ENCODE measurements at regions not wholly inside any gene's neighbourhood (a gene's known extent, or its start where the extent isn't known, plus 50 kb on each side); places are given as distances from the start of the nearest gene placed in this dataset.
"Not testable (repeated sequence)": the region's sequence is repeated elsewhere in the genome, so short reads cannot be mapped to it uniquely, and the experiment has no call there.

DNA sequence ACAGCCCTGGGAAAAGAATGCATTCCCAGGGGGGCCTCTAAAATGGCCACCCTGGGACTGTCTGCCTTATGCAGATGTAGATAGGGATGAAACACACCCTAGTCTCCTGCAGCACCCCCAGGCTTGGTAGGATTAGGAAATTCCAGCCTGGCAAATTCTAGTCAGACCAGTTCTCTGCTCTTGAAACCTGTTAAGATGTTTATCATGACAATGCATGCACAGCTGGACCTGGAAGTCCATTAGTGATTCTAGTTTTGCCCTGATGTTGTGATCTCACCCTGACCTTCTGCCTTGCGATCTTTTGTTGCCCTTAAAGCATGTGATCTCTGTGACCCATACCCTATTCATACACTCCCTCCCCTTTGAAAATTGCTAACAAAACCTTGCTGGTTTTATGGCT lies 337.7 kb downstream of the GUCY2F start:
- not testable (repeated sequence) for H3K4me1 ChIP-seq (ENCODE audit: insufficient read depth); H3K27me3 ChIP-seq (ENCODE audit: insufficient read depth); ATAC-seq; H3K27me3 Mint-ChIP-seq (ENCODE audit: insufficient read depth, low read depth, poor library complexity); H4K20me1 ChIP-seq (replicated peaks; ENCODE audit: insufficient read depth); H3K4me2 ChIP-seq; H3K9me2 ChIP-seq (ENCODE audit: insufficient read depth); H3K36me3 ChIP-seq (ENCODE audit: insufficient read depth); H3K4me3 Mint-ChIP-seq; H3F3A ChIP-seq (replicated peaks; ENCODE audit: low read depth); H3K4me3 ChIP-seq; H2AFZ ChIP-seq; H3K79me2 ChIP-seq (replicated peaks; ENCODE audit: insufficient read depth)
- Mint-ChIP-seq H3K4me1 (peaks cover 14% of the 10 kb centered on the region), H3K27ac (peak overlapping the region; percentile 93), H3K36me3 (ENCODE audit: low read depth) (peaks cover 64% of the 10 kb centered on the region), H3K9me3 (peaks cover 65% of the 10 kb centered on the region)
- DNase-seq (ENCODE audit: low spot score) = peak; percentile 60
- 0 out of 2 replicates have a peak, but pooled peaks have one; percentile 13 for TF ChIP-seq NANOG (IDR thresholded peaks at IDR 0.05; ENCODE audit: borderline replicate concordance)
- peak overlapping the region; percentile 88; the same call in 1 of the 2 replicates for H3K27ac ChIP-seq (ENCODE audit: low read depth)

DNA sequence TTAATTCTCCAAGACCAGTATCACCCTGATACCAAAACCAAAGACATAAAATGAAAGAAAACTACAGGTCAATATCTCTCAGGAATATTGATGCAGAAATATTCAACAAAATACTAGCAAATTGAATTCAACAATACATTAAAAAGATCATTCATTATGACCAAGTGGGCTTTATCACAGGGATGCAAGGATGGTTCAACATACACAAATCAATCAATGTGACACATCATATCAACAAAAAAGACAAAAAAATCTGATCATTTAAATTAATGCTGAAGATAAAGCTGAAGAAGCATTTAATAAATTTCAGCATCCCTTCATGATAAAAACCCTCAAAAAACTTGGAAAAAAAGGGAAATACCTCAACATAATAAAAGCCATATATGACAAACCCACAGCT lies 341.4 kb downstream of the GUCY2F start:
- H3K4me2 ChIP-seq = no peak overlapping the region
- Mint-ChIP-seq H3K27me3 (ENCODE audit: insufficient read depth, low read depth, poor library complexity) (peaks cover 3% of the 10 kb centered on the region), H3K27ac (no peak overlapping the region), H3K36me3 (ENCODE audit: low read depth) (peaks cover 53% of the 10 kb centered on the region), H3K4me1 (peaks cover 8% of the 10 kb centered on the region), H3K4me3 (no peak overlapping the region), H3K9me3 (peaks cover 60% of the 10 kb centered on the region)
- H3K36me3 ChIP-seq (ENCODE audit: insufficient read depth) = peaks cover 3% of the 10 kb centered on the region; the same call in 1 of the 2 replicates
- no peak overlapping the region for H2AFZ ChIP-seq
- H3F3A ChIP-seq (replicated peaks; ENCODE audit: low read depth) = no peaks in the 10 kb centered on the region
- TF ChIP-seq, protein P1, sequence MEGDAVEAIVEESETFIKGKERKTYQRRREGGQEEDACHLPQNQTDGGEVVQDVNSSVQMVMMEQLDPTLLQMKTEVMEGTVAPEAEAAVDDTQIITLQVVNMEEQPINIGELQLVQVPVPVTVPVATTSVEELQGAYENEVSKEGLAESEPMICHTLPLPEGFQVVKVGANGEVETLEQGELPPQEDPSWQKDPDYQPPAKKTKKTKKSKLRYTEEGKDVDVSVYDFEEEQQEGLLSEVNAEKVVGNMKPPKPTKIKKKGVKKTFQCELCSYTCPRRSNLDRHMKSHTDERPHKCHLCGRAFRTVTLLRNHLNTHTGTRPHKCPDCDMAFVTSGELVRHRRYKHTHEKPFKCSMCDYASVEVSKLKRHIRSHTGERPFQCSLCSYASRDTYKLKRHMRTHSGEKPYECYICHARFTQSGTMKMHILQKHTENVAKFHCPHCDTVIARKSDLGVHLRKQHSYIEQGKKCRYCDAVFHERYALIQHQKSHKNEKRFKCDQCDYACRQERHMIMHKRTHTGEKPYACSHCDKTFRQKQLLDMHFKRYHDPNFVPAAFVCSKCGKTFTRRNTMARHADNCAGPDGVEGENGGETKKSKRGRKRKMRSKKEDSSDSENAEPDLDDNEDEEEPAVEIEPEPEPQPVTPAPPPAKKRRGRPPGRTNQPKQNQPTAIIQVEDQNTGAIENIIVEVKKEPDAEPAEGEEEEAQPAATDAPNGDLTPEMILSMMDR (conservative IDR thresholded peaks at IDR 0.05; ENCODE audit: low read depth in 2 of 2) = no peak
- TF ChIP-seq, protein P2, sequence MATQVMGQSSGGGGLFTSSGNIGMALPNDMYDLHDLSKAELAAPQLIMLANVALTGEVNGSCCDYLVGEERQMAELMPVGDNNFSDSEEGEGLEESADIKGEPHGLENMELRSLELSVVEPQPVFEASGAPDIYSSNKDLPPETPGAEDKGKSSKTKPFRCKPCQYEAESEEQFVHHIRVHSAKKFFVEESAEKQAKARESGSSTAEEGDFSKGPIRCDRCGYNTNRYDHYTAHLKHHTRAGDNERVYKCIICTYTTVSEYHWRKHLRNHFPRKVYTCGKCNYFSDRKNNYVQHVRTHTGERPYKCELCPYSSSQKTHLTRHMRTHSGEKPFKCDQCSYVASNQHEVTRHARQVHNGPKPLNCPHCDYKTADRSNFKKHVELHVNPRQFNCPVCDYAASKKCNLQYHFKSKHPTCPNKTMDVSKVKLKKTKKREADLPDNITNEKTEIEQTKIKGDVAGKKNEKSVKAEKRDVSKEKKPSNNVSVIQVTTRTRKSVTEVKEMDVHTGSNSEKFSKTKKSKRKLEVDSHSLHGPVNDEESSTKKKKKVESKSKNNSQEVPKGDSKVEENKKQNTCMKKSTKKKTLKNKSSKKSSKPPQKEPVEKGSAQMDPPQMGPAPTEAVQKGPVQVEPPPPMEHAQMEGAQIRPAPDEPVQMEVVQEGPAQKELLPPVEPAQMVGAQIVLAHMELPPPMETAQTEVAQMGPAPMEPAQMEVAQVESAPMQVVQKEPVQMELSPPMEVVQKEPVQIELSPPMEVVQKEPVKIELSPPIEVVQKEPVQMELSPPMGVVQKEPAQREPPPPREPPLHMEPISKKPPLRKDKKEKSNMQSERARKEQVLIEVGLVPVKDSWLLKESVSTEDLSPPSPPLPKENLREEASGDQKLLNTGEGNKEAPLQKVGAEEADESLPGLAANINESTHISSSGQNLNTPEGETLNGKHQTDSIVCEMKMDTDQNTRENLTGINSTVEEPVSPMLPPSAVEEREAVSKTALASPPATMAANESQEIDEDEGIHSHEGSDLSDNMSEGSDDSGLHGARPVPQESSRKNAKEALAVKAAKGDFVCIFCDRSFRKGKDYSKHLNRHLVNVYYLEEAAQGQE (IDR thresholded peaks at IDR 0.05; ENCODE audit: unreplicated experiment) = no peak
- TF ChIP-seq STAT1 (IDR thresholded peaks at IDR 0.05; ENCODE audit: unreplicated experiment) (no peak), ZNF114 (CRISPR knock-in tag; IDR thresholded peaks at IDR 0.05) (no peak), EZH2 (IDR thresholded peaks at IDR 0.05; ENCODE audit: low read depth, unreplicated experiment) (no peak), ZNF331 (CRISPR knock-in tag; IDR thresholded peaks at IDR 0.05; ENCODE audit: low read depth) (no peak), CREB1 (CRISPR knock-in tag; IDR thresholded peaks at IDR 0.05; ENCODE audit: low read depth) (no peak), JUNB (IDR thresholded peaks at IDR 0.05; ENCODE audit: unreplicated experiment) (no peak), NANOG (IDR thresholded peaks at IDR 0.05; ENCODE audit: borderline replicate concordance) (no peak), EZH2phosphoT487 (IDR thresholded peaks at IDR 0.05; ENCODE audit: unreplicated experiment) (no peak)
- TF ChIP-seq, protein P3, sequence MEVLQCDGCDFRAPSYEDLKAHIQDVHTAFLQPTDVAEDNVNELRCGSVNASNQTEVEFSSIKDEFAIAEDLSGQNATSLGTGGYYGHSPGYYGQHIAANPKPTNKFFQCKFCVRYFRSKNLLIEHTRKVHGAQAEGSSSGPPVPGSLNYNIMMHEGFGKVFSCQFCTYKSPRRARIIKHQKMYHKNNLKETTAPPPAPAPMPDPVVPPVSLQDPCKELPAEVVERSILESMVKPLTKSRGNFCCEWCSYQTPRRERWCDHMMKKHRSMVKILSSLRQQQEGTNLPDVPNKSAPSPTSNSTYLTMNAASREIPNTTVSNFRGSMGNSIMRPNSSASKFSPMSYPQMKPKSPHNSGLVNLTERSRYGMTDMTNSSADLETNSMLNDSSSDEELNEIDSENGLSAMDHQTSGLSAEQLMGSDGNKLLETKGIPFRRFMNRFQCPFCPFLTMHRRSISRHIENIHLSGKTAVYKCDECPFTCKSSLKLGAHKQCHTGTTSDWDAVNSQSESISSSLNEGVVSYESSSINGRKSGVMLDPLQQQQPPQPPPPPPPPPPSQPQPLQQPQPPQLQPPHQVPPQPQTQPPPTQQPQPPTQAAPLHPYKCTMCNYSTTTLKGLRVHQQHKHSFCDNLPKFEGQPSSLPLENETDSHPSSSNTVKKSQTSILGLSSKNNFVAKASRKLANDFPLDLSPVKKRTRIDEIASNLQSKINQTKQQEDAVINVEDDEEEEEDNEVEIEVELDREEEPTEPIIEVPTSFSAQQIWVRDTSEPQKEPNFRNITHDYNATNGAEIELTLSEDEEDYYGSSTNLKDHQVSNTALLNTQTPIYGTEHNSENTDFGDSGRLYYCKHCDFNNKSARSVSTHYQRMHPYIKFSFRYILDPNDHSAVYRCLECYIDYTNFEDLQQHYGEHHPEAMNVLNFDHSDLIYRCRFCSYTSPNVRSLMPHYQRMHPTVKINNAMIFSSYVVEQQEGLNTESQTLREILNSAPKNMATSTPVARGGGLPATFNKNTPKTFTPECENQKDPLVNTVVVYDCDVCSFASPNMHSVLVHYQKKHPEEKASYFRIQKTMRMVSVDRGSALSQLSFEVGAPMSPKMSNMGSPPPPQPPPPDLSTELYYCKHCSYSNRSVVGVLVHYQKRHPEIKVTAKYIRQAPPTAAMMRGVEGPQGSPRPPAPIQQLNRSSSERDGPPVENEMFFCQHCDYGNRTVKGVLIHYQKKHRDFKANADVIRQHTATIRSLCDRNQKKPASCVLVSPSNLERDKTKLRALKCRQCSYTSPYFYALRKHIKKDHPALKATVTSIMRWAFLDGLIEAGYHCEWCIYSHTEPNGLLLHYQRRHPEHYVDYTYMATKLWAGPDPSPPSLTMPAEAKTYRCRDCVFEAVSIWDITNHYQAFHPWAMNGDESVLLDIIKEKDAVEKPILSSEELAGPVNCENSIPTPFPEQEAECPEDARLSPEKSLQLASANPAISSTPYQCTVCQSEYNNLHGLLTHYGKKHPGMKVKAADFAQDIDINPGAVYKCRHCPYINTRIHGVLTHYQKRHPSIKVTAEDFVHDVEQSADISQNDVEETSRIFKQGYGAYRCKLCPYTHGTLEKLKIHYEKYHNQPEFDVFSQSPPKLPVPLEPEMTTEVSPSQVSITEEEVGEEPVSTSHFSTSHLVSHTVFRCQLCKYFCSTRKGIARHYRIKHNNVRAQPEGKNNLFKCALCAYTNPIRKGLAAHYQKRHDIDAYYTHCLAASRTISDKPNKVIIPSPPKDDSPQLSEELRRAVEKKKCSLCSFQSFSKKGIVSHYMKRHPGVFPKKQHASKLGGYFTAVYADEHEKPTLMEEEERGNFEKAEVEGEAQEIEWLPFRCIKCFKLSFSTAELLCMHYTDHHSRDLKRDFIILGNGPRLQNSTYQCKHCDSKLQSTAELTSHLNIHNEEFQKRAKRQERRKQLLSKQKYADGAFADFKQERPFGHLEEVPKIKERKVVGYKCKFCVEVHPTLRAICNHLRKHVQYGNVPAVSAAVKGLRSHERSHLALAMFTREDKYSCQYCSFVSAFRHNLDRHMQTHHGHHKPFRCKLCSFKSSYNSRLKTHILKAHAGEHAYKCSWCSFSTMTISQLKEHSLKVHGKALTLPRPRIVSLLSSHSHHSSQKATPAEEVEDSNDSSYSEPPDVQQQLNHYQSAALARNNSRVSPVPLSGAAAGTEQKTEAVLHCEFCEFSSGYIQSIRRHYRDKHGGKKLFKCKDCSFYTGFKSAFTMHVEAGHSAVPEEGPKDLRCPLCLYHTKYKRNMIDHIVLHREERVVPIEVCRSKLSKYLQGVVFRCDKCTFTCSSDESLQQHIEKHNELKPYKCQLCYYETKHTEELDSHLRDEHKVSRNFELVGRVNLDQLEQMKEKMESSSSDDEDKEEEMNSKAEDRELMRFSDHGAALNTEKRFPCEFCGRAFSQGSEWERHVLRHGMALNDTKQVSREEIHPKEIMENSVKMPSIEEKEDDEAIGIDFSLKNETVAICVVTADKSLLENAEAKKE (CRISPR knock-in tag; IDR thresholded peaks at IDR 0.05) = no peak
- ATAC-seq (no peak), DNase-seq (ENCODE audit: low spot score) (no peak)
- H3K27ac ChIP-seq (ENCODE audit: low read depth) = no peak overlapping the region
- H3K4me3 ChIP-seq = no peak overlapping the region
- H3K27me3 ChIP-seq (ENCODE audit: insufficient read depth) = no peaks in the 10 kb centered on the region
- H3K9me2 ChIP-seq (ENCODE audit: insufficient read depth) = no peaks in the 10 kb centered on the region
- no peaks in the 10 kb centered on the region for H4K20me1 ChIP-seq (replicated peaks; ENCODE audit: insufficient read depth)
- no peaks in the 10 kb centered on the region; the same call in 1 of the 2 replicates for H3K4me1 ChIP-seq (ENCODE audit: insufficient read depth)
- H3K79me2 ChIP-seq (replicated peaks; ENCODE audit: insufficient read depth) = no peaks in the 10 kb centered on the region
